ENCODE measurements at regions not wholly inside any gene's neighbourhood (a gene's known extent, or its start where the extent isn't known, plus 50 kb on each side); places are given as distances from the start of the nearest gene placed in this dataset.
"Not testable (repeated sequence)": the region's sequence is repeated elsewhere in the genome, so short reads cannot be mapped to it uniquely, and the experiment has no call there.

GRCh38 chr16:85240982-85241924 lies 129.0 kb upstream of the CIBAR2 start:
- DNase-seq = no peak

DNA sequence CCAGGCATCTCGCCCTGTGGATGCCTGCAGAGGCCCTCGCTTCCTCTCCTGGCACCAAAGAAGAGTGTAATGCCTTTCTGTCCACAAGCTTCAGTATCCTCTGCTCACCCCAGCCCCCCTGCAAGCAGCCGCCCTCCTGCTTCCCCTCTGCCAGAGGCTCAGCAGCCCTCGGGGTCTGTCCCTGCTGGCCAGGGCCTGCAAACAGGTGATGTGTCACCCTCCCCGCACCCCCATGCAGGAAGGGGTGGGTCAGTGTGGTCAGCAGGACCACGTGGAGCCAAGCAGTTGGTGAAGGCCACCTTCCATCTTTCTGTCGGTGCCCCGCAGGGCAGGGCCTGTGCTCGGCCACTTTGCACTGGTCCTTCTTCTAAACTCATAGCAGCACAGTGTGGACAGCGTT lies 129.9 kb upstream of the CIBAR2 start:
- no peak for DNase-seq

DNA sequence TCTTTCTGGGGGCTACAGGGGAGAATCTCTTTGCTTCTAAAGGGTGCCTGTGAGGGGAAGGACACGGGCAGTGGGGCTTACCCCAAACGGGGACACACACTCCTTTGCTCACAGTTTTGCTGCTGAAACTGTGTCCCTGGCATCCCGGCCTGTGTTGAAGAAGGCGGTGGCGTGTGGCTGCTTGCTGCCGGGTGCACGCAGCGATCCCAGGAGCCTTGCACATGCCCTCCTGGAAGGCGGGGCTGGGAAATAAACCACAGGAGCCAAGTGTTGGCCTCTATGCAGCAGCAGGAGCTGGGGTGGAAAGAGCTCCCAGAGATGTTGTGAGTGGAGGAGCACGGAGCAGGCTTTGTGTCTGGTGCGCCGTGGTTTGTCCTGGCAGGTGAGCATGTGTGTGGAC lies 131.0 kb upstream of the CIBAR2 start:
- no peak for DNase-seq

- DNase-seq = not testable (repeated sequence)
Observed at GRCh38 chr16:85244452-85244851, 132.2 kb upstream of the CIBAR2 start.

DNA sequence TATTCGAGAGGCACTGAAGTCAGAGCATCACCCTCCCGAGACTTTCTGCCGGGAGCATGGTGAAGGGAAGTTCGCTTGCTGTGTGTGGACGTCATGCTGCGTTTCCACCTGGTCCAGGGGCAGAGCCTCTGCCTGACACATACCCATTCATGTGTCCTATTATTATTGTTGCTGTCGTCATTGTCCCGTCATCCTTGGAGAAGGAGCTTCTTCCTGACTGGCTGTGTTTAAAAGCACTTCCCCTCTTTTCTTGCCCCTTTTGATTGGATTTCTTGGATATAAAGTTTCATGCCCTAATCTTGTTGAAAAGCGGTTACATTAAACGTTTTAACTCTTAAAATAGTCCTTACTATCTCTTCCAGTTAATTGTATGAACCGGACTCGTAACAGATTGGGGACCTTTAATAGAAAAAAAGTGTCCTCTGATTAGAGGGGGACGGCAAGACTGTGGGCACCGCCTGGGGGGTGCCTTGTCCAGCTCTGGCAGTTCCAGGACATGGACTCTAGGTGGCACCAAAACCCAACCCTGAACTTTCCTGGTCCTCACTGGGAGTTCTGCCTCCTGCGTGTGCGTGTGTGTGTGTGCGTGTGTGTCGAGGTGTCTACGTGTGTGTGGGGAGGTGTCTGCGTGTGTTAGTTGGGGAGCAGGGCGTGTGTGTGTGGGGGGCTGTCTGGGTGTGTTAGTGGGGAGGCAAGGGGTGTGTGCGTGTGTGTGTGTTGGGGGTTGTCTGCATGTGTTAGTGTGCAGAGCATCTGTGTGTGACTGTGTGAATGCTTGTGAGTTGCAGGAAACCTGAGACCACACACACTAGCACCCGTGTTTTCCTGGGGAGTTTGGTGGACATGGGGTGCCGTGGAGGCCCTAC lies 133.3 kb upstream of the CIBAR2 start:
- DNase-seq = peak; percentile 52

GRCh38 chr16:85246473-85246872 lies 134.2 kb upstream of the CIBAR2 start:
- no peak for DNase-seq

DNA sequence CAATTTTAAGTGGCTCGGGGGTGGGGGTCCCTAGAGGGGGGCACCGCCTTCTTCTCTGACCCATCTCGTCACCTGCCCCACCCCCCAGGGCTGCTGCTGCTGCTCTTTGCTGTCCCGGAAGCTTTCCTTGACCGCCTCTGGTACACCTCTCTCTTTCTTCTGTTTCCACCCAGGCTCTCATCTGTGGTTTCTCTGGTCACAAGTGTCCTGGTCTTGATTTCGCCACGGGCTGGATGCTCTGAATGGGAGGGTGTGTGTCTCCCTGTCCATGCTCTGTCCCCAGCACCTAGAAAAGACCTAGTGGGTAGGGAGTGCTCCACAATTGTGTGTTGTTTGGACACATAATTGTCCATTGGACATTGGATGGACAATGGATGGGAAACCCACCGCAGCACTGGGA lies 134.7 kb upstream of the CIBAR2 start:
- DNase-seq = no peak

DNA sequence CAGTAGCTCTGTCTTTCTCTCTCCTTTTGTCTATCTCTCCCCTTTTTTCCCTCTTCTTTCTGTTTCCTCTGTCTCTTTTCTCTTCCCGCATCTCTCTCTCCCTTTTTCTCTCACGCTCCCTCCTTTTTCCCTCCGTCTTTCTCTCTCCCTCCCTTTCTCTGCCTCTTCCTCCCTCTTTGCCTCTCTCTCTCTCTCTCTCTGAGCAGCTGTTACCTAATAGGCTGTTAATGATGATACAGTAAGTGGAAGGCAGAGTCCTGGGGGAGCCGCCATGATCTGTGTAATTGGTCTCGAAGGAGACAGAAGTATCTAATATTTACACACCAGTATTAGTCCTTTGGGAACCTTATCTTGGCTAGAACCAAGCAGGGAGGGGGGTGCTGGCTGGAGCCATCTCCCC lies 136.1 kb upstream of the CIBAR2 start:
- no peak for DNase-seq

DNA sequence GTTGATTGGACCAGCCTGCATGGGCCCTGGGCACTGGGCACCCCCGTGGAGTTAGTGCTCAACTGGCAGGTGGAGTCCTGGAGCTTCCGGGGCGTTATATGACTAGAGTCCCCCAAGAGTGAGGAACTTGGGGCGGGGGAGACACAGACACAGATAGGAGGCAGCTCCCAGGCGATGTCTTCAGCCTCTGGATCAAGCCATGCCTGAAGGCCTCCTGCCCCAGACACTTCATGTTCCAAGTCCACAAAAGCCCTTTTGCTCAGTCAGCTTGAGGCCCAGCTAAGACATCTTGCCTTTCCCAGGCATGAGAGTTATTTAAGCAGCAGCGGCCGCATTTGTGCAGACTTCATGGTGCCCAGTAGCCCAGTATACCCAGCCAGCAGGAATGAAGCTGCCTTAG lies 136.6 kb upstream of the CIBAR2 start:
- no peak for DNase-seq

GRCh38 chr16:85249418-85250146 lies 137.3 kb upstream of the CIBAR2 start:
- DNase-seq = no peak

DNA sequence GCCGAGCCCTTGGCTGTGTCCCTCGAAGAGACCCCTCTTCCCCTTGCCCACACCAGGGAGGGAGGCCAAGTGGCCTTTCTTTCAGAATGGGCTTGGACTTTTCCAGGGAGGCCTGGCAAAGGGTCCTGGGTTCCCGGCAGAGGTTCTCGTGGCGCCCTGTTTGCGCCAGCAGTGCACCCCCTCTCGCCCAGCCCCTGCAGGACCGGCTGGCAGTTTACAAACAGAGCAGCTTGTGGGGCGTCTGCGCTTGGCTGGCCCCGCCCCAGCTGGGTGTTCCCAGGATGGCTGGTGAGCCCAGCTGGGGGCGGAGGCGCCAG lies 137.8 kb upstream of the CIBAR2 start:
- DNase-seq = no peak

DNA sequence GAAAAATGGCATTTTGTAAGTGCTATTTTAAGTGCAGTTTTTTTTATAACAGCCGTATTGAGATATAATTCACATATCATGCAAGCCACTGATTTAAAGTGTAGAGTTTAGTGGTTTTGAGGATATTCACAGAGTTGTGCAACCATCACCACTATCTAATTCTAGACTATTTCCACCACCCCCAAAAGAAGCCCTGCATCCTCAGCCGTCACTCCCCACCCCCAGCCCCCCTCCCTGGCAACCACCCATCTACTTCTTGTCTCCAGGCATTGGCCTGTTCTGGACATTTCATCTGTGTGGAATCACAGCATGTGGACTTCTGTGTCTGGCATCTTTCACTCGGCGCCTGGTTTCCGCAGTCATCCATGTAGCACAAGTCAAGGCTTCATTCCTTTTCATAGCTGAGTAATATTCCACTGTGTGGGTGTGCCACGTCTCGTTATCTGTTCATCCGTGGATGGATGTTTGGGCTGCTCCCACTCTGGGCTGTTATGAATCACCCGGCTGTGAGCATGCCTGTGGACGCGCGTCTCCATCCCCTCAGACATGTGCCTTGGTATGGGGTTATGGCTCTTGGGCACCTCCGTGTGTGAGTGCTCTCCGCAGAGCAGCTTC lies 138.4 kb upstream of the CIBAR2 start:
- no peak for DNase-seq

DNA sequence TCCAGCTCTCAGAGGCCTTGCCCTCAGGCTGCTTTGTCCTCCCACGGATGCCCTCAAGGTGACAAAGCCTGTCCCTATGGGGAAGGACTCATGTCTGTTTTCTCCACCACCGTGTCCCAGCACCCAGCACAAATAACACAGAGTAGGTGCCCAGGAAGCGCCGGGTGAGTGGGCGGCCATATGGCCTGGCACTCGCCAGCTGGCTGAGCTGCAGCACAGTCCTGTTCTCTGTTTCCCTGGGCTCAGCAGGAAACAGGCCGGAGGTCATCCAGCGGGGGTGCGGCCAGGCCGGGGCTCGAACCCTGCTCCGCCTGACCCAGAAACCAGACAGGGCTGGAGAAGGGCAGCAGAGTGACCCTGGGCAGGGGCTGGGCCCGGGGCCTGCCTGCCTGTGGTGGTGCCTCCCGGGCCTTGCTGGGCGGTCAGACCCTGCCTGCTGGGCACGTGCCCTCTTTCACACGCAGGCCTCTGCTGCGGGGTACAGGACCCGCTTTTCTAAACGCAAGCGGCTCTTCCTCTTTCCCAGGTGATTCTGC lies 139.0 kb upstream of the CIBAR2 start:
- DNase-seq = no peak

DNA sequence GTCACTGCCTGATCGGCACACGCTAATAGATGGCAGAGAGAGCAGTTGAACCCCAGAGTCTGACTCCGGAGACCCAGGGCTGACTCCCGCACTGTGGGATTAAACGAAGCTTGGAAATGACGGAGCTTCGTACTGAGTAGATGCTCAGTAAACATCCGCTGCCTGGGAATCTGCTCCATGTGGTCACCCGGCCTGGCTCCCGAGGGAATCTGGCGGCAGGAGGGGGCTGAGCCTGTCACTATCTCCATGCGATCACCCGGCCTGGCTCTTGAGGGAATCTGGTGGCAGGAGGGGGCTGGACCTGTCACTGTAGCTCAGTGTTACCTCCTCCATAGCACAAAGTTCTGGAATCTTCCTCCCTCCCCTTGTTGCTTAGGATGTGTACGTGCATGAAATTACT lies 139.7 kb upstream of the CIBAR2 start:
- no peak for DNase-seq

- no peak for DNase-seq
Observed at GRCh38 chr16:85252461-85252860, 140.2 kb upstream of the CIBAR2 start.

DNA sequence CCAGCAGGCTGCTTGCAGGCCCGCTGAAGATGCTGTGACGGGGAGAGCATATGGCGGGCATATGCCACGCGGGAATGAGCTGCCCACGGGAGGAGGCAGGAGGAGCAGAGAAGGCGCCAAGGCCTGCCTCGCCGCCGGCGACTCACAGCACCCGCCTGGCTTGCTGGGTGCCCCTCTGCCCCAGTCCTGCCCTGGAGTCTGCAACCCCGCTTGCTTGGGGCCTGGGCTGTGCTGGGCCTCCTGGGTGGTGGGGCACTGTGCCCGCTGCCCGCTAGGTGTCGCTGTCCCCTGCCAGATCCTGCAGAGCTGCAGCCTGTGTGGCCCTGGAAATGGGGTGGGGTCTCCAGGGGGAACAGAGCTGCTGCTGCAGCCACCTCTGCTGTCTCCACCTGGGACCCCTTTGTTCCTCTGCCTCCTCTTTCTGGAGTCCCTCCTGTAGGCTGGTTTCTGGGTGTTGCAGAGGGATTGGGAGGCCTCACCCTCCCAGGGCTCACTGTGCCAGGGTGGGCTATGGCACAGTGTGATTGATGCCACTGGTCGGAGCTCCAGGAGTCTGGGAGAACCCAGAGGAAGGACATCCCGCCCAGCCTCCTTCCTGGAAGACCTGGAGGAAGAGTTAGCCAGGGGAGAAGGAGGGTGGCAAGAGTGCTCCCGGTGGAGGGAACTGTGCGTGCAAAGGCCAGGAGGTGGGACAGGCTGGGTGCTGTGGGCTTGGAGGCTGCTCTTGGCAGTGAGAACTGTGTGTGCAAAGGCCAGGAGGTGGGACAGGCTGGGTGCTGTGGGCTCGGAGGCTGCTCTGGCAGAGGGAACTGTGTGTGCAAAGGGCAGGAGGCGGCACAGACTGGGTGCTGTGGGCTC lies 141.0 kb upstream of the CIBAR2 start:
- DNase-seq = peak; percentile 70

DNA sequence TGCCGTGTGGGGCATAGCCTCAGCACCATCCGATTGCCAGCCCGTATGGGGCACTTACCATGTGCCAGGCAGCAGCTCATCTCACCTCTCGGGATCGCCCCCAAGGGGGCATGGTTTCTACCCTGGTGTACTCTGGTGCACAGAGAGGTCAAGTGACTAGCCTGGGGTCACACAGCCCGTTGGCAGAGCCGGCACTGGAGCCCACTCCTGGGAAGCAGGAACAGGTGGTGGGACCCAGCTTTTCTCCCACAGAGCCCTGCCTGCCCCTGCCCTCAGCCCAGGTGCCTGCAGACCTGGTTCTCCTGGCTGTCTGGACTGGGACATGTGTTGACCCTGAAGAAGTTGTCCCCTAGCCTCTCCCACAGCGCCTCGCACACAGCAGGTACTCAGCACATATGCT lies 141.8 kb upstream of the CIBAR2 start:
- no peak for DNase-seq

DNA sequence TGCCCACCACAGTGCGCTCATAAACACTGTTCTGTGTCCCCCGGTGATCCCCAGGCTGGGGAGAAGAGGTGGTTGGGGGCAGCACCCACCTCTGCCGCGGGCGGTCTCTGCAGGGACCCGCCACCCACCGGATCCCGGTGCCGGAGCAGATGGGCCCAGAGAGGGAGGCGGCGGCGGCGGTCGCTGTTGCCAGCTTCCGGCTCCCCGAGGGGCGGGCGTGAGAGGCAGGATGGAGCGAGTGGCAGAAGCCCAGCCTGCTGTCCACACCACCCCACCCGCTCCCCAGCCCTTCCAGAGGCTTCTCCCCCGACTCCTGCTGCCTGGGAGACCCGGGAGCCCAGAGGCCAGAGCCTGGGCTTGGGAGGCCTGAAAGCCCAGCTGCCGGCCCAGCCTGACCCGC lies 142.6 kb upstream of the CIBAR2 start:
- DNase-seq = no peak

DNA sequence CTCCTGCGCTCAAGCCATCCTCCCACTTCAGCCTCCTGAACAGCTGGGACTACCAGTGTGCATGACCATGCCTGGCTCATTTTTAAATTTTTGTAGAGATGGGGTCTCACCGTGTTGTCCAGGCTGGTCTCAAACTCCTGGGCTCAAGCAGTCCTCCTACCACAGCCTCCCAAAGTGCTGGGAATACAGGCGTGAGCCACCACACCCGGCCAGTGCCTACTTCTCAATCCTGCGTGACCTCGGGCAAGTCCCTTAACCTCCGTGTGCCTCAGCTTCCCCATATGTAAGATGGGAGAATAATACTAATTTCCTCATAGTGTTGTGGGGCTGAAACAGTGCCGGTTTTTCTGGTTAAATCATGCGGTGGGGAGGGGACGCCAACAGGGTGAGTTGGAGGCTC lies 143.5 kb upstream of the CIBAR2 start:
- no peak for DNase-seq

DNA sequence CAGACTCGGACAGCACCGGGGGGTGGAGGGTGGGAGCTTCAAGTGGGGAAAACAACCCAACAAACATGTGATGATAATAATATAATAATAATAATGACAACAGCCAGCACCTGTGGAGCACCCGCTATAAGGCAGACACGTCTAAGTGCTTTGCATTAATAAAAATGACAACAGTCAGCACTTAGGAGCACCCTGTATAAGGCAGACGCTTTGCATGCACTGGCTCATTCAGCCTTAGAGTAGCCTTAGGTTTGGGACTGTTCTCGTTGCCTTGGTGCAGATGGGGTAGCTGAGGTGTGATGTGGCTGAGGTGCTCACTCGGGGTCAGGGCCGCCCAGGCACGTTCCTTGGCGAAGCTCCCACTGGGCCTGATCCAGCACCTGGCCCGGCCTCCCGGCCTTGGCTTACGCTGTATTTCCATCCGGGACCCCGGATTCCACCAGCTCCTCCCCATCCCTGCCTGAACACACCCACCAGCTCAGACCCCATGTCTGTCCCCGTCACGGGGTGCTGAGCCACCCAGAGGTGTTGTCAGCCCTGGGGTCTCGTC lies 144.0 kb upstream of the CIBAR2 start:
- no peak for DNase-seq

DNA sequence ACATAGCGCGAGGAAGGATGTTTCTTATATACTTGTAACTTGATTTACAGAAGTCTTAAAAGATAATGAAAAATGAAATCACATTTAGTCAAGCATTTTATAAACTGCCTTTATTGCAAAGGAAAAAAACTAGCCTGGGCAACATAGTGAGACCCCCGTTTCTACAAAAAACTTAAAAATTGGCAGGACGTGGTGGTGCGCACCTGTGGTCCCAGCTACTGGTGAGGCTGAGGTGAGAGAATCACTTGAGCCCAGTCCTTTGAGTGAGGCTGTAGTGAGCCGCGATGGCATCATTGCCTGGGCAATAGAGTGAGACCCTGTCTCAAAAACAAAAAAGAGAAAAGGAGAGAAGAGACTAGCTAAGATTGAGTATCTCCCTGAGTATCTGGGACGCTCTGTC lies 145.2 kb upstream of the CIBAR2 start:
- DNase-seq = no peak
